GM10266 (cell line): ENCODE measurements at regions not wholly inside any gene's neighbourhood (a gene's known extent, or its start where the extent isn't known, plus 50 kb on each side); places are given as distances from the start of the nearest gene placed in this dataset.

Experiments
- DNase-seq: peaks from one replicate; pipeline ENCODE4 v3.0.0; 2012; ENCODE audit errors: extremely low spot score
- CTCF ChIP-seq: IDR thresholded peaks from 2 replicates; pipeline ENCODE4 v1.5.1; 2012; ENCODE audit warnings: mild to moderate bottlenecking, low read depth; ENCODE audit not compliant: control insufficient read depth, insufficient read depth; ENCODE audit errors: missing control alignments

DNA sequence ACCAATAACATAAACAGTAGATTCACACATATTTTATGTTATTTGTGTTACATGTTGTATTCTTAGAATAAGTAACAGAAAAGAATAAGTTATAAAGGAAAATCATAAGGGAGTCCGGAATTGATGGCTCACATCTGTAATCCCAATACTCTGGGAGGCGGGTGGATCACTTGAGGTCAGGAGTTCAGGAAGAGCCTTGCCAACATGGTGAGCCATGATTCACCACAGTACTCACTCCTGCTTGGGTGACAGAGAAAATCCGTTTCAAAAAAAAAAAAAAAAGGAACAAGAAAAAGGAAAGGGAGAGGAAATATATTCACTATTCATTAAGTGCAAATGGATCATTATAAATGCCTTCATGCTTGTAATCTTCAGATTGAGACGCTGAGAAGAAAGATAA is 533.3 kb upstream of the CDH9 start:
- no peak for DNase-seq
- no peak for TF ChIP-seq CTCF

GRCh38 chr5:27568811-27569210 is 530.4 kb upstream of the CDH9 start:
- TF ChIP-seq CTCF, result no peak
- DNase-seq, result no peak

GRCh38 chr5:27561408-27561807 is 523.0 kb upstream of the CDH9 start:
- TF ChIP-seq CTCF, result no peak
- no peak for DNase-seq

DNA sequence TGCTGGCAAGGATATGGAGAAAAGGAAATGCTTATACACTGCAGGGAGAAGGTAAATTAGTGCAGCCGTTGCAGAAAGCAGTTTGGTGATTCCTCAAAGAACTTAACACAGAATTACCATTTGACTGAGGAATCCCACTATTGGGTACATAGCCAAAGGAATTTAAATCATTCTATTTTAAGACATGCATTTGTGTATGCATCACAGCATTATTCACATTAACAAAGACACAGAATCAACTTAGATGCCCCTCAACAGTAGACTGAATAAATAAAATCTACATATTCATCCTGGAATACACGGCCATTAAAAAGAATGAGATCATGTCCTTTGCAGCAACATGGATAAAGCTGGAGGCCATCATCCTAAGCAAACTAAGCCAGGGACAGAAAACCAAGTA is 510.1 kb upstream of the CDH9 start:
- no peak for DNase-seq
- TF ChIP-seq CTCF, result no peak

DNA sequence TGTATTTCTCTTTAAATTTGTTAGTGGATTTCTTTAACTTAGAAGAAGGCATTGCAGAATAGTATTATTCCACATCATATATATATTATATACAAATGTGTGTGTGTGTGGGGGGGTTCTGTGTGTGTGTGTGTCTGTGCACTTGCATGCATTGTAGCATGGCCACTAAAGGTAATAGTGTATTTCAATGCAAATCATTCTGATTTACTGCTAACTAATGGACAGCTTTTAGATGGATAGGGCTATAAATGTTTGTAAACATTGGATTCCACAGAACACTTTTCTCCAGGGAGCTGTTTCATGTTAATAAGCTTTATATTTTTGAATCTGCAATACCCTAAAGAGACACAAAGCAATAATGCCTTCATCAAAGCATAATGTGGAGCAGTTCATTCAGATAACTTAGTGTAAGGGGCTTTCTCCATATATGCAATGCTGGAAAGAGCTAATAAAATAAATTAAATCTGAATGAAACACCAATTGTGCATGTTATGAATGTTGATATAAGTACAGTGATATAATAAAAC is 496.7 kb upstream of the CDH9 start:
- no peak for DNase-seq
- TF ChIP-seq CTCF, result no peak

DNA sequence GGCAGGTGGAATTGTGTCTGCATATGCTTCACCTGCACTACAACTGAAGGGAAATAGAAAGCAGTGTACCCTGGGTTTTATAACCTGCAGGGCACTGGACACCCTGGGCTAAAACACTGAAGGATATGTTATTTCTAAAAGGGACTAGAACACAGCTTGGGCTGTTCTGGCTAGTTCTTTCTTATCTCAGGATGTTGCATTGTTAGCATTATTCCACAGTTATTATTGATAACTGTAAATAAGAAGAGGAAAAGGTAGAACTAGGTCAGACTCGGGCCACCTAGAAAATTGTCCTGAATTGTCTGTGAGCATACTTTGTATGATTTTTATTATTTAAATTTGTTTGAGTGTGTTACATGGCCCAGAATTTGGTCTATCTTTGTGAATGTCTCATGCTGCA is 493.9 kb upstream of the CDH9 start:
- TF ChIP-seq CTCF, result no peak
- no peak for DNase-seq

DNA sequence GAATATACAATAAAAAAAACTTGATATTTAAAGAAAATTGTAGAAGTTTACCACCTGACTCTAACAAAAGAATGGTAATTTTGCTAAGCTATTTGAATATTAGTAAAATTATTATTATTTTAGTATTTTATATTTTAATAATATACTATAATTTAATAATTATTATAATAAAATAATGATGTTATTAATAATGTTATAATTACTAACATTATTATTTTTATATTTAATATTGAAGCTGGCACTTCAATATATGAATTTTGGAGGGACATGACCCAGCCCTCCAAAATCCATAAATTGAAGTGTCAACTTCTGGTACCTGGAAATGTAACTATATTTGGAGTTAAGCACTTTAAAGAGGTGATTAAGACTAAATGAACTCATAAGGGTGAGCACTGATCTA is 486.1 kb upstream of the CDH9 start:
- TF ChIP-seq CTCF, result no peak

More for the DNA sequence above, 486.1 kb upstream of the CDH9 start:
- no peak for DNase-seq
